Keratinocyte (primary cell): ENCODE measurements at regions not wholly inside any gene's neighbourhood (a gene's known extent, or its start where the extent isn't known, plus 50 kb on each side); places are given as distances from the start of the nearest gene placed in this dataset.

Experiments used
- DNase-seq: peaks from one replicate; pipeline ENCODE4 v3.0.0-alpha.2; 2011; ENCODE audit warnings: low read depth, missing footprints, low spot score
- FAIRE-seq: peaks from 2 replicates; lab custom pipeline; 2011; peaks lifted over from hg19 to GRCh38; lab: Jason Lieb, UNC
- H2AFZ ChIP-seq: 2 replicates; pipeline ENCODE4 v1.6.0; 2012; ENCODE audit warnings: low read length, control low read depth, inconsistent platforms; ENCODE audit not compliant: control insufficient read depth
- H3K27ac ChIP-seq: 2 replicates; pipeline ENCODE4 v1.5.1; 2011; ENCODE audit warnings: low read length; ENCODE audit not compliant: control insufficient read depth, insufficient read depth
- H3K27me3 ChIP-seq: 3 replicates; pipeline ENCODE4 v1.6.0; 2011; ENCODE audit warnings: low read length; ENCODE audit not compliant: control insufficient read depth, insufficient read depth; ENCODE audit errors: extremely low read depth
- H3K36me3 ChIP-seq, 2 experiments: 2 replicates in 1 of 2; 3 replicates in 1 of 2; pipeline ENCODE4 v1.5.1; 2011; ENCODE audit warnings: low read length in 2 of 2, mild to moderate bottlenecking in 1 of 2; ENCODE audit not compliant: control insufficient read depth in 2 of 2, insufficient read depth in 2 of 2; ENCODE audit errors: extremely low read depth in 1 of 2
- H3K4me1 ChIP-seq: 3 replicates; pipeline ENCODE4 v1.5.1; 2011; ENCODE audit warnings: low read length; ENCODE audit not compliant: control insufficient read depth, insufficient read depth; ENCODE audit errors: extremely low read depth
- H3K4me2 ChIP-seq: 3 replicates; pipeline ENCODE4 v1.6.0; 2011; ENCODE audit warnings: low read depth, low read length; ENCODE audit not compliant: control insufficient read depth, insufficient read depth; ENCODE audit errors: extremely low read depth
- H3K4me3 ChIP-seq, 3 experiments: fragments of 200-600 bp in 1 of 3; sonication (generic) in 1 of 3; 2 replicates in 2 of 3; 3 replicates in 1 of 3; pipeline ENCODE4 v1.5.1; 2011 to 2016; ENCODE audit warnings: low read length in 3 of 3, mild to moderate bottlenecking in 3 of 3, control low read depth in 2 of 3, inconsistent platforms in 1 of 3, low read depth in 1 of 3, mixed read lengths in 1 of 3, mixed run types in 1 of 3, moderate library complexity in 1 of 3; ENCODE audit not compliant: control insufficient read depth in 2 of 3, insufficient read depth in 2 of 3; ENCODE audit errors: extremely low read depth in 1 of 3
- H3K79me2 ChIP-seq: 2 replicates; pipeline ENCODE4 v1.6.0; 2012; ENCODE audit warnings: low read length; ENCODE audit not compliant: control insufficient read depth, insufficient read depth
- H3K9ac ChIP-seq: 3 replicates; pipeline ENCODE4 v1.6.0; 2011; ENCODE audit warnings: low read length; ENCODE audit not compliant: control insufficient read depth, insufficient read depth; ENCODE audit errors: extremely low read depth
- H3K9me1 ChIP-seq: 3 replicates; pipeline ENCODE4 v1.6.0; 2011; ENCODE audit warnings: low read length; ENCODE audit not compliant: control insufficient read depth, insufficient read depth; ENCODE audit errors: extremely low read depth
- H3K9me3 ChIP-seq: 2 replicates; pipeline ENCODE4 v1.5.1; 2012; ENCODE audit warnings: low read depth, low read length; ENCODE audit not compliant: control insufficient read depth
- H4K20me1 ChIP-seq: 3 replicates; pipeline ENCODE4 v1.6.0; 2011; ENCODE audit warnings: low read length; ENCODE audit not compliant: control insufficient read depth, insufficient read depth; ENCODE audit errors: extremely low read depth
- CTCF ChIP-seq, 3 experiments: IDR thresholded peaks in 1 of 3; conservative IDR thresholded peaks in 1 of 3; optimal IDR thresholded peaks in 1 of 3; 2 replicates in 2 of 3; 3 replicates in 1 of 3; pipeline versions ENCODE3 to v1.5.1; 2011; ENCODE audit warnings: low read length in 3 of 3, mild to moderate bottlenecking in 3 of 3, moderate library complexity in 2 of 3, control low read depth in 1 of 3, inconsistent platforms in 1 of 3; ENCODE audit not compliant: insufficient read depth in 2 of 3; ENCODE audit errors: extremely low read depth in 1 of 3
- EZH2 ChIP-seq: IDR thresholded peaks from one replicate; pipeline ENCODE4 v1.6.1; 2012; ENCODE audit warnings: inconsistent platforms, mild to moderate bottlenecking, low read length, moderate library complexity
- dilution Hi-C: fragments of 300-500 bp; cut with MboI; formaldehyde crosslinking; loops from one replicate; pipeline ENCODE4 v1.7.0; 2020; ENCODE audit warnings: low sequenced_read_pairs; ENCODE audit not compliant: extremely low pct_ligation_motif_present

- Histone ChIP-seq H3K4me3 (no peak overlapping the region), H3K27ac (no peak overlapping the region), H3K27me3 (no peaks in the 10 kb centered on the region), H3K9me1 (no peaks in the 10 kb centered on the region), H3K4me1 (no peaks in the 10 kb centered on the region), H3K36me3 (no peaks in the 10 kb centered on the region), H3K9ac (no peak overlapping the region), H3K79me2 (no peaks in the 10 kb centered on the region), H3K9me3 (no peaks in the 10 kb centered on the region), H2AFZ (no peak overlapping the region), H4K20me1 (no peaks in the 10 kb centered on the region), H3K4me2 (no peak overlapping the region)
- dilution Hi-C loops, result no loop called here
- DNase-seq, result no peak
- FAIRE-seq, result no peak
- TF ChIP-seq EZH2 (no peak), CTCF (optimal IDR thresholded peaks at IDR 0.05 in 1 of 3, IDR thresholded peaks at IDR 0.05 in 1 of 3, conservative IDR thresholded peaks at IDR 0.05 in 1 of 3; ENCODE audit: extremely low read depth in 1 of 3, insufficient read depth in 2 of 3, low read length in 3 of 3) (no peak)
These were observed 165.4 kb upstream of the C1QTNF7 start for GRCh38 chr4:15262396-15262795.

GRCh38 chr4:15270201-15270600, 157.6 kb upstream of the C1QTNF7 start:
- FAIRE-seq (no peak), DNase-seq (no peak)
- Histone ChIP-seq H3K9me1 (no peaks in the 10 kb centered on the region), H3K4me1 (no peaks in the 10 kb centered on the region), H3K36me3 (no peaks in the 10 kb centered on the region), H3K79me2 (no peaks in the 10 kb centered on the region), H3K4me2 (no peak overlapping the region), H3K4me3 (no peak overlapping the region), H3K27ac (no peak overlapping the region), H4K20me1 (no peaks in the 10 kb centered on the region), H2AFZ (no peak overlapping the region), H3K27me3 (no peaks in the 10 kb centered on the region), H3K9me3 (no peaks in the 10 kb centered on the region), H3K9ac (no peak overlapping the region)
- TF ChIP-seq EZH2 (no peak), CTCF (optimal IDR thresholded peaks at IDR 0.05 in 1 of 3, IDR thresholded peaks at IDR 0.05 in 1 of 3, conservative IDR thresholded peaks at IDR 0.05 in 1 of 3; ENCODE audit: extremely low read depth in 1 of 3, insufficient read depth in 2 of 3, low read length in 3 of 3) (no peak)
- dilution Hi-C loops, result no loop called here
